Esophagus muscularis mucosa (tissue), 4 donors: ENCODE measurements at regions not wholly inside any gene's neighbourhood (a gene's known extent, or its start where the extent isn't known, plus 50 kb on each side); places are given as distances from the start of the nearest gene placed in this dataset.

Experiments
- DNase-seq: peaks from one replicate; pipeline ENCODE4 v3.0.0-alpha.2; 2017; ENCODE audit errors: extremely low spot score
- H3K27ac ChIP-seq, 4 donors: fragments of 200-600 bp; sonication (generic); replicated peaks in 1 of 4; 1 replicate in 3 of 4; 2 replicates in 1 of 4; pipeline ENCODE4 v1.5.1; 2016 to 2019; ENCODE audit warnings: mild to moderate bottlenecking in 1 of 4
- H3K27me3 ChIP-seq, 4 donors: fragments of 200-600 bp; sonication (generic); one replicate each; pipeline versions ENCODE4 v1.5.1 to v1.6.0; 2016 to 2019
- H3K36me3 ChIP-seq, 4 donors: fragments of 200-600 bp; sonication (generic); one replicate each; pipeline ENCODE4 v1.5.1; 2016 to 2019
- H3K4me1 ChIP-seq, 4 donors: fragments of 200-600 bp; sonication (generic); one replicate each; pipeline ENCODE4 v1.5.1; 2016 to 2019
- H3K4me3 ChIP-seq, 4 donors: fragments of 200-600 bp; sonication (generic); 1 replicate in 2 of 4; 2 replicates in 2 of 4; pipeline ENCODE4 v1.5.1; 2016 to 2019; ENCODE audit warnings: mild to moderate bottlenecking in 4 of 4, moderate library complexity in 1 of 4
- H3K9me3 ChIP-seq, 4 donors: fragments of 200-600 bp; sonication (generic); 1 replicate in 3 of 4; 2 replicates in 1 of 4; pipeline ENCODE4 v1.5.1; 2016 to 2019
- EP300 ChIP-seq: sonication (generic); formaldehyde crosslinking; IDR thresholded peaks from one replicate; pipeline ENCODE4 v1.6.1; 2017; ENCODE audit warnings: antibody characterized with exemption
- POLR2A ChIP-seq: fragments of 450-650 bp; IDR thresholded peaks from one replicate; pipeline ENCODE4 v1.6.1; 2017; ENCODE audit warnings: antibody characterized with exemption, moderate library complexity, mild to moderate bottlenecking, low read depth
- POLR2AphosphoS5 ChIP-seq, 2 donors: sonication (generic); formaldehyde crosslinking; IDR thresholded peaks; one replicate each; pipeline ENCODE4 v1.6.1; 2017; ENCODE audit warnings: antibody characterized with exemption in 2 of 2
- WGBS: methylation state at CpG from one replicate; pipeline ENCODE4 v1.1.5; 2018; 5-methylcytosine and 5-hydroxymethylcytosine counted together
- intact Hi-C: fragments of 100-400 bp; cut with DNase I; formaldehyde crosslinking; loops from one replicate; pipeline ENCODE4 v1.15.1; 2023
- TF ChIP-seq, protein P1 (sequence below), 3 experiments: fragments of 200-600 bp in 2 of 3; fragments of 450-650 bp in 1 of 3; sonication (generic) in 2 of 3; IDR thresholded peaks; one replicate each; pipeline ENCODE4 v1.5.1; 2017 to 2019; ENCODE audit warnings: antibody characterized with exemption in 3 of 3, mild to moderate bottlenecking in 2 of 3, moderate library complexity in 1 of 3

- DNase-seq: no peak
- WGBS: 84% methylated on average over 2 of the region's 2 CpGs
- TF ChIP-seq, protein P1, sequence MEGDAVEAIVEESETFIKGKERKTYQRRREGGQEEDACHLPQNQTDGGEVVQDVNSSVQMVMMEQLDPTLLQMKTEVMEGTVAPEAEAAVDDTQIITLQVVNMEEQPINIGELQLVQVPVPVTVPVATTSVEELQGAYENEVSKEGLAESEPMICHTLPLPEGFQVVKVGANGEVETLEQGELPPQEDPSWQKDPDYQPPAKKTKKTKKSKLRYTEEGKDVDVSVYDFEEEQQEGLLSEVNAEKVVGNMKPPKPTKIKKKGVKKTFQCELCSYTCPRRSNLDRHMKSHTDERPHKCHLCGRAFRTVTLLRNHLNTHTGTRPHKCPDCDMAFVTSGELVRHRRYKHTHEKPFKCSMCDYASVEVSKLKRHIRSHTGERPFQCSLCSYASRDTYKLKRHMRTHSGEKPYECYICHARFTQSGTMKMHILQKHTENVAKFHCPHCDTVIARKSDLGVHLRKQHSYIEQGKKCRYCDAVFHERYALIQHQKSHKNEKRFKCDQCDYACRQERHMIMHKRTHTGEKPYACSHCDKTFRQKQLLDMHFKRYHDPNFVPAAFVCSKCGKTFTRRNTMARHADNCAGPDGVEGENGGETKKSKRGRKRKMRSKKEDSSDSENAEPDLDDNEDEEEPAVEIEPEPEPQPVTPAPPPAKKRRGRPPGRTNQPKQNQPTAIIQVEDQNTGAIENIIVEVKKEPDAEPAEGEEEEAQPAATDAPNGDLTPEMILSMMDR (IDR thresholded peaks at IDR 0.05): no peak
- TF ChIP-seq EP300: no peak
- TF ChIP-seq POLR2AphosphoS5 (IDR thresholded peaks at IDR 0.05): no peak
- no peak for TF ChIP-seq POLR2A
- Histone ChIP-seq H3K27me3 (no peaks in the 10 kb centered on the region), H3K27ac (no peak overlapping the region), H3K9me3 (no peaks in the 10 kb centered on the region), H3K36me3 (no peaks in the 10 kb centered on the region), H3K4me3 (no peak overlapping the region), H3K4me1 (no peaks in the 10 kb centered on the region)
- intact Hi-C loops: no loop called here
Measured at GRCh38 chr9:72471096-72471495, 50.3 kb upstream of the TMC1 start.

DNA sequence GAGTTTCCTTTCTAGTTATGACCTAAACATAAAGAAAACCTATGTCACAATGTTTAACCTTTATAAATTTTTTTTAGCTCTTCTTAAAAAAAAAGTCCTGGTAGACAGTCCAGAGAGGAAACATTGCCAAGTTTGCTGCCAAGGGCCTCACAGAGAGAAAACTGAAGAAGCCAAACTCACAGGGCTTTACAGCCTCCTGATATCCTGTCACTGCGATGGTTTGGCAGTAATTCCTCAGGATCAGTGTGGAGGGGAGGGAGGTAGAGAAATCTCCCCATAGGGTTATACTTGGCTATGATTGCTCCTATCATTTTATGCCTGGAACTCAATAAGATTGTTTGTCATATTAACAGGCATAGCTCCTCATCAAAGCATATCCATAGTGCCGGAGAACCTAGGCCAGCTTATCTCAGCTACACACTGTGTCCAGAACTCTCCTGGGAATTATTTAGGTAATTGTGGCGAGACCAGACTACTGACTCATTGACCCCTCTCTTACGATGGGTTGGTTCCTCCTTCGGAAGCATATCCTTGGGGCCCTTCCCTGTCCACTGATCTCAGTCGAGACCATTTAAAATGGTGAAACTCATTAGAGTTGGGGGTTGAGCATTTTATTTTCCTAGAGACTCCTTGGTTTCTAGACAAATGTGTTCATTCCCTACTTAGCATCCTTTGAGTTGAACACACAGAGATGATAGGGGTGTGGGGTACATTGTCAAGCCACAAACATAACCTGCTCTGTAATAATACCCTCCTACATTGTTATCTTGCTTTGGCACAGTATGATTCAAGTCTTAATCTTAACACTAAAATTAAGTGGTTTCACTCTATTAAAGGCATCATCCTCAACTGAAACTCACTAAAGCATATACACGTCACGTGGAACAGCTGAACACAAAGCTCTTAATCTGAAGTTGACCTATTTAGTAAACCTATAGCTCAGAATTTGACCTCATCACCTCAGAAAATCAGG, 53.4 kb upstream of the TMC1 start:
- Histone ChIP-seq H3K36me3 (no peaks in the 10 kb centered on the region), H3K4me3 (no peak overlapping the region), H3K27ac (no peak overlapping the region), H3K9me3 (no peaks in the 10 kb centered on the region), H3K27me3 (no peaks in the 10 kb centered on the region), H3K4me1 (no peaks in the 10 kb centered on the region)
- intact Hi-C loops: no loop called here
- DNase-seq: no peak
- TF ChIP-seq POLR2A: no peak
- TF ChIP-seq, protein P1 (IDR thresholded peaks at IDR 0.05): no peak
- TF ChIP-seq POLR2AphosphoS5 (IDR thresholded peaks at IDR 0.05): no peak
- TF ChIP-seq EP300: no peak
- 88% methylated on average over 8 of the region's 8 CpGs for WGBS

GRCh38 chr9:72465593-72465984, 55.8 kb upstream of the TMC1 start:
- Histone ChIP-seq H3K9me3 (no peaks in the 10 kb centered on the region), H3K36me3 (no peaks in the 10 kb centered on the region), H3K27me3 (no peaks in the 10 kb centered on the region), H3K4me3 (no peak overlapping the region), H3K4me1 (no peaks in the 10 kb centered on the region), H3K27ac (no peak overlapping the region)
- TF ChIP-seq EP300 (no peak), POLR2AphosphoS5 (IDR thresholded peaks at IDR 0.05) (no peak), POLR2A (no peak)
- TF ChIP-seq, protein P1 (IDR thresholded peaks at IDR 0.05): no peak
- WGBS: 81% methylated on average over 3 of the region's 3 CpGs
- intact Hi-C loops: no loop called here
- DNase-seq: no peak

DNA sequence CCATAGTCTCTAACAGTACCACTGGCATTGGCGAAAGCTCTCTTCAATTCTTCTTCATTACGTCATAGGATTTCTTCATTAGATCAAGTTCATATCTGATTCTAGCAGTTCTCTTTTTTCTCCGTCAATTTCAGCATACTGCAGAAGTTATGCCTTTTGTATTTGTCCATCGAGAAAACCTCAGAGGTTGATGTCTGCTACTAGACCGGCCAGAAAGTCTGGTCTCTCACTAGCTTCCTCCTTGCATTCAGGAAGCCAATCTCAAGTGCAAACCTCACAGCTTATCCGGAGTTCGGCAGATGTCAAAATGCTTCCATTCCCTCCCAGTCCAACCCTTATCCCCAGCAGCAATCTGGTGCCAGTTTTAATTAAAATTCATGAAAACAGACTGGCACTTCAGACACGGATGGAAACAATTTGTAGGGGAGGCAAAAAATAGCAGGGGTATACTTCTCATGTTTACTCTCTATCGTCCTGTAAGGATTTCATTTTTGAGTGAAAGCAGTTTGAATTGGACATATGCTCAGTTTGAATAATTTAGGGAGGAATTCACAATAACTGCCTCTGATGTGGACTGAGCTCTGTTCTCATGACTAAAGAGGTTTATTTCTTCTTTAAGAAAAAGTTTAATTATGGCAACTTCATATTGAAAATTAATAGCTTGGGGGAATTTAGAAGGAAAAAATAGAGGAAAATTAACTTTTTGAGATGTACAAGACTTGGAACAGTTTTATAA, 56.4 kb upstream of the TMC1 start:
- peak overlapping the region in 1 of 4 donors; percentile 27 for H3K4me3 ChIP-seq
- H3K27ac ChIP-seq: no peak overlapping the region
- no peaks in the 10 kb centered on the region for H3K36me3 ChIP-seq
- H3K27me3 ChIP-seq: no peaks in the 10 kb centered on the region
- intact Hi-C loops: no loop called here
- H3K4me1 ChIP-seq: no peaks in the 10 kb centered on the region
- TF ChIP-seq, protein P1 (IDR thresholded peaks at IDR 0.05): no peak
- TF ChIP-seq POLR2AphosphoS5 (IDR thresholded peaks at IDR 0.05): no peak
- TF ChIP-seq POLR2A: no peak
- TF ChIP-seq EP300: no peak
- no peak for DNase-seq
- 58% methylated on average over 9 of the region's 9 CpGs for WGBS
- no peaks in the 10 kb centered on the region for H3K9me3 ChIP-seq
